ENCODE measurements at regions not wholly inside any gene's neighbourhood (a gene's known extent, or its start where the extent isn't known, plus 50 kb on each side); places are given as distances from the start of the nearest gene placed in this dataset.

DNA sequence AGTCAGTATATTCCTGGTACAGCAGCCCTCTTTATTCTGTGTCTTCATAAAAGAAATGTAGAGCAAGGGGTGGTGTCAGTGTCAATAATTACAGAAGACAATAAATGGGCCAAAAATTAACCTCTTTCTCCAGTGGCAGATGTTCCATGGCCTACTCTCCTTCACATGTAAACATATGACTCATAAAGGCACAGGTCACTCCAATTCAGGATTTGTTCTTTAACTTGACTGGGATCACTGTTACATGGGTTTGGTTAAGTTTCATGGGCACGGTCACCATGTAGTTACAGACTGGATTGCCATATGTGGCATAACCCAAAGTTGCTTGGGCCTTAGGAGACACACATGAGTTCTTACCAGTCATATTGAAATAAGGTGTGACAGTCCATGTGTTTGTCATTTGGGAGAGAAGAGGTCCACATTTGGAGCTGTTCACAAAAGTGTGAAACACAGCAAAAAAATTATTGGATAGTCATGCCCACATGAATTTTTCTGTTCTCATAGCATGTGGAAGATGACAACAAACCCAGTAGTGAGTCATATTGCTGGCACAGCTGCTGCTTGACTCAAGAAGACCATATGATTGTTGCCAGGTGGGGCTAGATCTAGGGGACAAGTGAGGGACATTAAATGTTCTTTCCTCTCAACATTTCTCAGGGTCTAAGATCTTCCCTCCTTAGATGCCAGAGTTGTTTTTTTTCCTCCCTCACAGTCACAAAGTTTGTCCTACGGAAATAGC, 68.1 kb upstream of the HTR2A start:
- TF ChIP-seq CTCF (optimal IDR thresholded peaks at IDR 0.05 in 1 of 3, IDR thresholded peaks at IDR 0.05 in 1 of 3, conservative IDR thresholded peaks at IDR 0.05 in 1 of 3; ENCODE audit: extremely low read depth in 1 of 3, insufficient read depth in 2 of 3, low read length in 3 of 3) (no peak), EZH2 (IDR thresholded peaks at IDR 0.05; ENCODE audit: low read length) (no peak)
